HepG2 (cell line): ENCODE measurements at regions not wholly inside any gene's neighbourhood (a gene's known extent, or its start where the extent isn't known, plus 50 kb on each side); places are given as distances from the start of the nearest gene placed in this dataset.

Experiments used
- ATAC-seq: fragments of 200-7000 bp; cut with Tn5 transposase; 3 replicates; pipeline ENCODE4 v1.9.1; 2020; ENCODE audit warnings: mild to moderate bottlenecking, moderate library complexity
- BruUV-seq: library from RNA; stranded (reverse); fragments of 400-500 nt; replicated peaks from 2 replicates; lab custom pipeline; 2021; lab: Mats Ljungman, UMichigan
- CTCF ChIA-PET: fragments of 300-600 bp; formaldehyde crosslinking; extraction: SDS; loops from one replicate; lab custom pipeline; 2021; ENCODE audit warnings: low total read pairs, inconsistent platforms, low intra/inter-chr PET ratio; lab: Yijun Ruan, JAX
- POLR2A ChIA-PET: fragments of 350-600 bp; sonication (Branson Sonifier 250); formaldehyde crosslinking; loops from one replicate; lab custom pipeline; 2020; ENCODE audit warnings: antibody characterized with exemption, inconsistent platforms; lab: Yijun Ruan, JAX
- DNase-seq: peaks from one replicate; pipeline ENCODE4 v3.0.0-alpha.2; 2015; ENCODE audit warnings: low spot score
- FAIRE-seq: peaks from 3 replicates; lab custom pipeline; 2011; peaks lifted over from hg19 to GRCh38; lab: Jason Lieb, UNC
- H2AFZ ChIP-seq: one replicate; pipeline ENCODE4 v1.6.1; 2011; ENCODE audit warnings: low read length, inconsistent platforms
- H3K27ac ChIP-seq: fragments of 300-600 bp; 3 replicates; pipeline ENCODE4 v1.8.0; 2011; ENCODE audit warnings: mixed run types, mild to moderate bottlenecking, mixed read lengths, low read length, inconsistent platforms; ENCODE audit not compliant: insufficient read depth; ENCODE audit errors: extremely low read length
- H3K27me3 ChIP-seq, 2 experiments: fragments of 200-600 bp in 1 of 2; 2 replicates in 1 of 2; 3 replicates in 1 of 2; pipeline versions ENCODE4 v1.6.0 to v1.8.0; 2011; ENCODE audit warnings: low read length in 2 of 2, mild to moderate bottlenecking in 2 of 2, moderate library complexity in 2 of 2, inconsistent platforms in 1 of 2; ENCODE audit not compliant: insufficient read depth in 2 of 2, control insufficient read depth in 1 of 2
- H3K36me3 ChIP-seq, 2 experiments: fragments of 200-600 bp in 1 of 2; replicated peaks in 1 of 2; 2 replicates in 1 of 2; 3 replicates in 1 of 2; pipeline versions ENCODE4 v1.5.1 to v1.8.0; 2011; ENCODE audit warnings: low read length in 2 of 2, inconsistent platforms in 1 of 2; ENCODE audit not compliant: insufficient read depth in 2 of 2, control insufficient read depth in 1 of 2
- H3K4me1 ChIP-seq: 2 replicates; pipeline ENCODE4 v1.5.1; 2012; ENCODE audit warnings: low read length, inconsistent platforms; ENCODE audit not compliant: insufficient read depth
- H3K4me2 ChIP-seq: 2 replicates; pipeline ENCODE4 v1.6.0; 2011; ENCODE audit warnings: low read depth, low read length, inconsistent platforms
- H3K4me3 ChIP-seq, 3 experiments: fragments of 200-600 bp in 1 of 3; sonication (generic), shearing (Covaris generic) in 1 of 3; replicated peaks in 1 of 3; 2 replicates each; pipeline ENCODE4 v1.5.1; 2011 to 2016; ENCODE audit warnings: low read length in 3 of 3, inconsistent platforms in 2 of 3, low read depth in 2 of 3, mild to moderate bottlenecking in 2 of 3, control low read depth in 1 of 3, mixed read lengths in 1 of 3; ENCODE audit not compliant: insufficient read depth in 1 of 3
- H3K79me2 ChIP-seq: one replicate; pipeline ENCODE4 v1.6.1; 2011; ENCODE audit warnings: low read length, inconsistent platforms; ENCODE audit not compliant: insufficient read depth
- H3K9ac ChIP-seq: 2 replicates; pipeline ENCODE4 v1.6.0; 2011; ENCODE audit warnings: mild to moderate bottlenecking, low read depth, low read length, inconsistent platforms; ENCODE audit not compliant: insufficient read depth
- H3K9me3 ChIP-seq: 2 replicates; pipeline ENCODE4 v1.5.1; 2012; ENCODE audit warnings: mild to moderate bottlenecking, low read length
- H4K20me1 ChIP-seq: 2 replicates; pipeline ENCODE4 v1.6.0; 2011; ENCODE audit warnings: inconsistent platforms, mild to moderate bottlenecking, low read length, moderate library complexity; ENCODE audit not compliant: insufficient read depth
- FOSL1 ChIP-seq: sonication (generic); formaldehyde crosslinking; IDR thresholded peaks from 2 replicates; pipeline ENCODE4 v1.9.0; 2021; ENCODE audit warnings: missing genetic modification reagents, borderline replicate concordance
- HOXD1 ChIP-seq: sonication (generic); formaldehyde crosslinking; IDR thresholded peaks from 2 replicates; pipeline ENCODE4 v1.5.0; 2020; ENCODE audit warnings: missing genetic modification reagents
- KLF11 ChIP-seq: IDR thresholded peaks from 2 replicates; pipeline ENCODE4 v1.6.1; 2016; ENCODE audit warnings: missing compliant biosample characterization
- MAZ ChIP-seq, 2 experiments: sonication (generic) in 1 of 2; formaldehyde crosslinking in 1 of 2; IDR thresholded peaks; 2 replicates each; pipeline versions ENCODE4 v1.5.0 to v1.6.1; 2012 to 2020; ENCODE audit warnings: low read depth in 2 of 2, mild to moderate bottlenecking in 2 of 2, borderline replicate concordance in 1 of 2, improper control_type of control experiment in 1 of 2, low read length in 1 of 2, missing genetic modification reagents in 1 of 2, moderate library complexity in 1 of 2
- TP53 ChIP-seq: sonication (generic); formaldehyde crosslinking; conservative IDR thresholded peaks from 2 replicates; pipeline ENCODE4 v1.4.0; 2020; ENCODE audit warnings: missing genetic modification reagents
- ZBTB25 ChIP-seq: IDR thresholded peaks from 2 replicates; pipeline ENCODE4 v1.6.1; 2018; ENCODE audit warnings: missing genetic modification reagents
- ZBTB34 ChIP-seq: sonication (generic); formaldehyde crosslinking; IDR thresholded peaks from 2 replicates; pipeline ENCODE4 v1.8.0; 2022; ENCODE audit warnings: mild to moderate bottlenecking, missing genetic modification reagents
- ZBTB8A ChIP-seq: sonication (generic); formaldehyde crosslinking; IDR thresholded peaks from 2 replicates; pipeline ENCODE4 v1.4.0; 2020; ENCODE audit warnings: mild to moderate bottlenecking, low read depth, missing genetic modification reagents, borderline replicate concordance
- ZNF296 ChIP-seq: sonication (generic); formaldehyde crosslinking; conservative IDR thresholded peaks from 2 replicates; pipeline ENCODE4 v1.5.0; 2020; ENCODE audit warnings: mild to moderate bottlenecking, missing genetic modification reagents
- ZNF841 ChIP-seq: sonication (generic); formaldehyde crosslinking; IDR thresholded peaks from 2 replicates; pipeline ENCODE4 v1.8.1; 2023; ENCODE audit warnings: missing genetic modification reagents, borderline replicate concordance
- ZNF850 ChIP-seq: sonication (generic); formaldehyde crosslinking; conservative IDR thresholded peaks from 2 replicates; pipeline ENCODE4 v1.9.0; 2021; ENCODE audit warnings: mild to moderate bottlenecking, missing genetic modification reagents
- WGBS: methylation state at CpG from one replicate; pipeline ENCODE4 v1.1.6; 2017; ENCODE audit warnings: low lambda C conversion rate; 5-methylcytosine and 5-hydroxymethylcytosine counted together
- in situ Hi-C: cut with HindIII; loops from 2 replicates; pipeline ENCODE4 v1.10.0; 2017; ENCODE audit warnings: low pct_unique_long_range_greater_than_20kb; ENCODE audit not compliant: extremely low pct_ligation_motif_present
- intact Hi-C: fragments of 100-400 bp; cut with micrococcal nuclease; formaldehyde crosslinking; loops from one replicate; pipeline ENCODE4 v1.10.0; 2022; ENCODE audit not compliant: unreplicated experiment
- TF ChIP-seq, protein P1 (sequence below): sonication (generic); formaldehyde crosslinking; IDR thresholded peaks from 2 replicates; pipeline ENCODE4 v1.4.0; 2020; ENCODE audit warnings: mild to moderate bottlenecking, missing genetic modification reagents
- TF ChIP-seq, protein P2 (sequence below): sonication (generic); formaldehyde crosslinking; IDR thresholded peaks from 2 replicates; pipeline ENCODE4 v1.4.0; 2020; ENCODE audit warnings: missing genetic modification reagents
- TF ChIP-seq, protein P3 (sequence below): sonication (generic); formaldehyde crosslinking; IDR thresholded peaks from 2 replicates; pipeline ENCODE4 v1.5.0; 2020; ENCODE audit warnings: missing genetic modification reagents

- no peaks in the 10 kb centered on the region for H3K27me3 ChIP-seq
- BruUV-seq = no TSS peak
- no peak for TF ChIP-seq MAZ (IDR thresholded peaks at IDR 0.05; ENCODE audit: borderline replicate concordance, low read depth, low read length)
- TF ChIP-seq MAZ (CRISPR knock-in tag; IDR thresholded peaks at IDR 0.05; ENCODE audit: low read depth) = no peak
- TF ChIP-seq FOSL1 = no peak
- no peak for TF ChIP-seq ZBTB8A
- no peak for TF ChIP-seq ZBTB34 (CRISPR knock-in tag)
- TF ChIP-seq ZNF296 (CRISPR knock-in tag) = no peak
- TF ChIP-seq, protein P1, sequence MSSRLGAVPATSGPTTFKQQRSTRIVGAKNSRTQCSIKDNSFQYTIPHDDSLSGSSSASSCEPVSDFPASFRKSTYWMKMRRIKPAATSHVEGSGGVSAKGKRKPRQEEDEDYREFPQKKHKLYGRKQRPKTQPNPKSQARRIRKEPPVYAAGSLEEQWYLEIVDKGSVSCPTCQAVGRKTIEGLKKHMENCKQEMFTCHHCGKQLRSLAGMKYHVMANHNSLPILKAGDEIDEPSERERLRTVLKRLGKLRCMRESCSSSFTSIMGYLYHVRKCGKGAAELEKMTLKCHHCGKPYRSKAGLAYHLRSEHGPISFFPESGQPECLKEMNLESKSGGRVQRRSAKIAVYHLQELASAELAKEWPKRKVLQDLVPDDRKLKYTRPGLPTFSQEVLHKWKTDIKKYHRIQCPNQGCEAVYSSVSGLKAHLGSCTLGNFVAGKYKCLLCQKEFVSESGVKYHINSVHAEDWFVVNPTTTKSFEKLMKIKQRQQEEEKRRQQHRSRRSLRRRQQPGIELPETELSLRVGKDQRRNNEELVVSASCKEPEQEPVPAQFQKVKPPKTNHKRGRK (CRISPR knock-in tag) = no peak
- no peak for TF ChIP-seq ZNF850 (CRISPR knock-in tag)
- no peak for TF ChIP-seq KLF11 (CRISPR knock-in tag)
- TF ChIP-seq ZBTB25 (CRISPR knock-in tag) = no peak
- no peak for TF ChIP-seq TP53 (CRISPR knock-in tag)
- TF ChIP-seq, protein P2, sequence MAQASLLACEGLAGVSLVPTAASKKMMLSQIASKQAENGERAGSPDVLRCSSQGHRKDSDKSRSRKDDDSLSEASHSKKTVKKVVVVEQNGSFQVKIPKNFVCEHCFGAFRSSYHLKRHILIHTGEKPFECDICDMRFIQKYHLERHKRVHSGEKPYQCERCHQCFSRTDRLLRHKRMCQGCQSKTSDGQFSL (CRISPR knock-in tag) = no peak
- TF ChIP-seq, protein P3, sequence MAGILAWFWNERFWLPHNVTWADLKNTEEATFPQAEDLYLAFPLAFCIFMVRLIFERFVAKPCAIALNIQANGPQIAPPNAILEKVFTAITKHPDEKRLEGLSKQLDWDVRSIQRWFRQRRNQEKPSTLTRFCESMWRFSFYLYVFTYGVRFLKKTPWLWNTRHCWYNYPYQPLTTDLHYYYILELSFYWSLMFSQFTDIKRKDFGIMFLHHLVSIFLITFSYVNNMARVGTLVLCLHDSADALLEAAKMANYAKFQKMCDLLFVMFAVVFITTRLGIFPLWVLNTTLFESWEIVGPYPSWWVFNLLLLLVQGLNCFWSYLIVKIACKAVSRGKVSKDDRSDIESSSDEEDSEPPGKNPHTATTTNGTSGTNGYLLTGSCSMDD (CRISPR knock-in tag) = no peak
- TF ChIP-seq HOXD1 (CRISPR knock-in tag) = no peak
- TF ChIP-seq ZNF841 (CRISPR knock-in tag) = no peak
These were observed 89.6 kb upstream of the RXFP2 start for GRCh38 chr13:31649766-31650165.

More at GRCh38 chr13:31649766-31650165, 89.6 kb upstream of the RXFP2 start:
- Histone ChIP-seq H3K4me2 (no peak overlapping the region), H2AFZ (no peak overlapping the region), H3K9ac (no peak overlapping the region), H3K27ac (no peak overlapping the region), H3K36me3 (no peaks in the 10 kb centered on the region), H3K4me3 (no peak overlapping the region), H3K9me3 (no peaks in the 10 kb centered on the region), H4K20me1 (no peaks in the 10 kb centered on the region), H3K79me2 (no peaks in the 10 kb centered on the region), H3K4me1 (no peaks in the 10 kb centered on the region)
- CTCF ChIA-PET = no interaction called here
- FAIRE-seq (no peak), DNase-seq (no peak), ATAC-seq (no peak)
- in situ Hi-C loops (no loop called here), intact Hi-C loops (no loop called here)
- POLR2A ChIA-PET = no interaction called here
- 16% methylated on average over 4 of the region's 4 CpGs for WGBS
